ENCODE measurements at regions not wholly inside any gene's neighbourhood (a gene's known extent, or its start where the extent isn't known, plus 50 kb on each side); places are given as distances from the start of the nearest gene placed in this dataset.
"Not testable (repeated sequence)": the region's sequence is repeated elsewhere in the genome, so short reads cannot be mapped to it uniquely, and the experiment has no call there.

- no peak for DNase-seq (ENCODE audit: low read depth, low spot score)
- H3K4me3 ChIP-seq (ENCODE audit: low read length), result no peak overlapping the region
Measured at GRCh38 chr6:159601211-159601610, 91.8 kb downstream of the SOD2 start.

GRCh38 chr6:159595173-159595572 is 97.9 kb downstream of the SOD2 start:
- no peak overlapping the region for H3K4me3 ChIP-seq (ENCODE audit: low read length)
- no peak for DNase-seq (ENCODE audit: low read depth, low spot score)

- DNase-seq (ENCODE audit: low read depth, low spot score), result no peak
- no peak overlapping the region for H3K4me3 ChIP-seq (ENCODE audit: low read length)
Measured at GRCh38 chr6:159594750-159595117, 98.3 kb downstream of the SOD2 start.

- no peak for DNase-seq (ENCODE audit: low read depth, low spot score)
- H3K4me3 ChIP-seq (ENCODE audit: low read length), result no peak overlapping the region
Measured at GRCh38 chr6:159594106-159594749, 98.8 kb downstream of the SOD2 start.

GRCh38 chr6:159590835-159591234 is 102.2 kb downstream of the SOD2 start:
- H3K4me3 ChIP-seq (ENCODE audit: low read length), result no peak overlapping the region
- DNase-seq (ENCODE audit: low read depth, low spot score), result no peak

GRCh38 chr6:159586684-159587083 is 106.4 kb downstream of the SOD2 start:
- no peak for DNase-seq (ENCODE audit: low read depth, low spot score)
- no peak overlapping the region for H3K4me3 ChIP-seq (ENCODE audit: low read length)

GRCh38 chr6:159582736-159583135 is 110.3 kb downstream of the SOD2 start:
- no peak overlapping the region for H3K4me3 ChIP-seq (ENCODE audit: low read length)
- no peak for DNase-seq (ENCODE audit: low read depth, low spot score)

GRCh38 chr6:159578629-159579028 is 114.4 kb downstream of the SOD2 start:
- no peak for DNase-seq (ENCODE audit: low read depth, low spot score)
- H3K4me3 ChIP-seq (ENCODE audit: low read length), result no peak overlapping the region

- DNase-seq (ENCODE audit: low read depth, low spot score), result no peak
- no peak overlapping the region for H3K4me3 ChIP-seq (ENCODE audit: low read length)
Measured at GRCh38 chr6:159577564-159577963, 115.5 kb downstream of the SOD2 start.

GRCh38 chr6:159572439-159573110 is 120.5 kb downstream of the SOD2 start:
- no peak for DNase-seq (ENCODE audit: low read depth, low spot score)

GRCh38 chr6:159565181-159565710 is 127.8 kb downstream of the SOD2 start:
- DNase-seq (ENCODE audit: low read depth, low spot score), result no peak
- no peak overlapping the region for H3K4me3 ChIP-seq (ENCODE audit: low read length)

More at GRCh38 chr6:159572439-159573110, 120.5 kb downstream of the SOD2 start:
- no peak overlapping the region for H3K4me3 ChIP-seq (ENCODE audit: low read length)

GRCh38 chr6:159564456-159564855 is 128.6 kb downstream of the SOD2 start:
- no peak overlapping the region for H3K4me3 ChIP-seq (ENCODE audit: low read length)
- DNase-seq (ENCODE audit: low read depth, low spot score), result no peak

GRCh38 chr6:159557031-159557430 is 136.0 kb downstream of the SOD2 start:
- DNase-seq (ENCODE audit: low read depth, low spot score), result no peak
- no peak overlapping the region for H3K4me3 ChIP-seq (ENCODE audit: low read length)

- no peak overlapping the region for H3K4me3 ChIP-seq (ENCODE audit: low read length)
- no peak for DNase-seq (ENCODE audit: low read depth, low spot score)
Measured at GRCh38 chr6:159555082-159555875, 137.8 kb downstream of the SOD2 start.

GRCh38 chr6:159541296-159541695 is 151.7 kb downstream of the SOD2 start:
- DNase-seq (ENCODE audit: low read depth, low spot score), result no peak
- no peak overlapping the region for H3K4me3 ChIP-seq (ENCODE audit: low read length)

- no peak for DNase-seq (ENCODE audit: low read depth, low spot score)
- H3K4me3 ChIP-seq (ENCODE audit: low read length), result no peak overlapping the region
Measured at GRCh38 chr6:159540883-159541282, 152.2 kb downstream of the SOD2 start.

- no peak overlapping the region for H3K4me3 ChIP-seq (ENCODE audit: low read length)
- DNase-seq (ENCODE audit: low read depth, low spot score), result peak; percentile 28
Measured at GRCh38 chr6:159540152-159540551, 152.9 kb downstream of the SOD2 start.

GRCh38 chr6:159538031-159538430 is 155.0 kb downstream of the SOD2 start:
- DNase-seq (ENCODE audit: low read depth, low spot score); H3K4me3 ChIP-seq (ENCODE audit: low read length): not testable (repeated sequence)

GRCh38 chr6:159535656-159536350 is 157.2 kb downstream of the SOD2 start:
- no peak overlapping the region for H3K4me3 ChIP-seq (ENCODE audit: low read length)
- DNase-seq (ENCODE audit: low read depth, low spot score), result no peak

All from Jurkat, Clone E6-1 (cell line).